WTC11 (cell line): ENCODE measurements at regions not wholly inside any gene's neighbourhood (a gene's known extent, or its start where the extent isn't known, plus 50 kb on each side); places are given as distances from the start of the nearest gene placed in this dataset.

Experiments used
- ATAC-seq: fragments of 200-7000 bp; cut with Tn5 transposase; 2 replicates; pipeline ENCODE4 v1.10.0; 2021; ENCODE audit warnings: mild to moderate bottlenecking, moderate library complexity
- CTCF ChIA-PET: fragments of 300-600 bp; sonication (Branson Sonifier 250); formaldehyde crosslinking; loops from one replicate; lab custom pipeline; 2021; ENCODE audit warnings: antibody characterized with exemption; lab: Charles Lee
- POLR2A ChIA-PET: fragments of 350-600 bp; sonication (Branson Sonifier 250); formaldehyde crosslinking; loops from one replicate; lab custom pipeline; 2021; ENCODE audit warnings: antibody characterized with exemption; lab: Charles Lee
- DNase-seq: peaks from one replicate; pipeline ENCODE4 v3.0.0; 2021; ENCODE audit warnings: low spot score
- H3K27ac Mint-ChIP-seq: 2 replicates; pipeline ENCODE4 v1.8.0; 2021; ENCODE audit warnings: mixed read lengths
- H3K27me3 Mint-ChIP-seq: 2 replicates; pipeline ENCODE4 v1.8.0; 2021; ENCODE audit warnings: low read depth, mild to moderate bottlenecking, moderate library complexity, mixed read lengths
- H3K36me3 Mint-ChIP-seq: 2 replicates; pipeline ENCODE4 v1.8.0; 2021; ENCODE audit warnings: mixed read lengths
- H3K4me1 Mint-ChIP-seq: 2 replicates; pipeline ENCODE4 v1.8.0; 2022; ENCODE audit warnings: mixed read lengths
- H3K4me3 Mint-ChIP-seq: 2 replicates; pipeline ENCODE4 v1.8.0; 2021; ENCODE audit warnings: mild to moderate bottlenecking, moderate library complexity, mixed read lengths
- H3K9me3 Mint-ChIP-seq: 2 replicates; pipeline ENCODE4 v1.8.0; 2021; ENCODE audit warnings: mixed read lengths
- AFF4 ChIP-seq: sonication (generic); formaldehyde crosslinking; IDR thresholded peaks from 2 replicates; pipeline ENCODE4 v1.8.1; 2023; ENCODE audit warnings: mild to moderate bottlenecking, missing genetic modification reagents, borderline replicate concordance
- AR ChIP-seq: fragments of 250-450 bp; sonication (Bioruptor Pico); IDR thresholded peaks from 2 replicates; pipeline ENCODE4 v1.9.0; 2021; ENCODE audit warnings: mild to moderate bottlenecking
- ATF2 ChIP-seq: sonication (generic); formaldehyde crosslinking; IDR thresholded peaks from 2 replicates; pipeline ENCODE4 v1.8.1; 2022; ENCODE audit warnings: low read depth, missing genetic modification reagents, borderline replicate concordance
- ATF6 ChIP-seq: sonication (generic); formaldehyde crosslinking; IDR thresholded peaks from 2 replicates; pipeline ENCODE4 v1.8.1; 2023; ENCODE audit warnings: mild to moderate bottlenecking, missing genetic modification reagents
- E2F5 ChIP-seq: sonication (generic); formaldehyde crosslinking; IDR thresholded peaks from 2 replicates; pipeline ENCODE4 v1.8.1; 2022; ENCODE audit warnings: mild to moderate bottlenecking, moderate library complexity, missing genetic modification reagents
- GRHL2 ChIP-seq: fragments of 250-450 bp; sonication (Bioruptor Pico); IDR thresholded peaks from 2 replicates; pipeline ENCODE4 v1.8.0; 2022; ENCODE audit warnings: mild to moderate bottlenecking, moderate library complexity; ENCODE audit not compliant: insufficient replicate concordance, severe bottlenecking
- GTF2I ChIP-seq: fragments of 250-450 bp; sonication (Bioruptor Pico); conservative IDR thresholded peaks from 2 replicates; pipeline ENCODE4 v1.4.0; 2021; ENCODE audit warnings: mild to moderate bottlenecking
- NR1H2 ChIP-seq: sonication (generic); formaldehyde crosslinking; IDR thresholded peaks from 2 replicates; pipeline ENCODE4 v1.9.0; 2021; ENCODE audit warnings: mild to moderate bottlenecking, moderate library complexity, missing genetic modification reagents
- NR2C2 ChIP-seq: sonication (generic); formaldehyde crosslinking; IDR thresholded peaks from 2 replicates; pipeline ENCODE4 v1.8.0; 2022; ENCODE audit warnings: mild to moderate bottlenecking, missing genetic modification reagents
- NR3C1 ChIP-seq: sonication (generic); formaldehyde crosslinking; conservative IDR thresholded peaks from 2 replicates; pipeline ENCODE4 v1.8.1; 2023; ENCODE audit warnings: low read depth, mild to moderate bottlenecking, missing genetic modification reagents
- RORB ChIP-seq: fragments of 250-450 bp; sonication (Bioruptor Pico); IDR thresholded peaks from 2 replicates; pipeline ENCODE4 v1.9.0; 2021; ENCODE audit warnings: mild to moderate bottlenecking
- SP1 ChIP-seq: sonication (generic); formaldehyde crosslinking; conservative IDR thresholded peaks from 2 replicates; pipeline ENCODE4 v1.8.1; 2022; ENCODE audit warnings: missing genetic modification reagents
- TEAD1 ChIP-seq: sonication (generic); formaldehyde crosslinking; IDR thresholded peaks from 2 replicates; pipeline ENCODE4 v1.8.0; 2022; ENCODE audit warnings: mild to moderate bottlenecking, missing genetic modification reagents
- USF2 ChIP-seq: sonication (generic); formaldehyde crosslinking; IDR thresholded peaks from 2 replicates; pipeline ENCODE4 v1.8.1; 2023; ENCODE audit warnings: mild to moderate bottlenecking, missing genetic modification reagents, moderate library complexity
- ZBTB21 ChIP-seq: sonication (generic); formaldehyde crosslinking; IDR thresholded peaks from 2 replicates; pipeline ENCODE4 v1.8.1; 2023; ENCODE audit warnings: mild to moderate bottlenecking, missing genetic modification reagents, borderline replicate concordance
- ZNF219 ChIP-seq: sonication (generic); formaldehyde crosslinking; IDR thresholded peaks from 2 replicates; pipeline ENCODE4 v1.8.0; 2023; ENCODE audit warnings: missing genetic modification reagents, mild to moderate bottlenecking, borderline replicate concordance
- ZSCAN18 ChIP-seq: fragments of 250-450 bp; sonication (Bioruptor Pico); IDR thresholded peaks from 2 replicates; pipeline ENCODE4 v2.1.2; 2022; ENCODE audit warnings: mild to moderate bottlenecking, moderate library complexity

GRCh38 chr2:59732871-59733566 is 820.4 kb downstream of the BCL11A start:
- TF ChIP-seq NR1H2 (CRISPR knock-in tag), result no peak
- TF ChIP-seq NR2C2 (CRISPR knock-in tag), result no peak
- TF ChIP-seq GTF2I (CRISPR knock-in tag), result no peak
- TF ChIP-seq ATF2 (CRISPR knock-in tag), result no peak
- TF ChIP-seq AR (CRISPR knock-in tag), result no peak
- no peak for TF ChIP-seq ZBTB21 (CRISPR knock-in tag)
- TF ChIP-seq SP1 (CRISPR knock-in tag), result no peak
- no peak for TF ChIP-seq ATF6 (CRISPR knock-in tag)
- TF ChIP-seq RORB (CRISPR knock-in tag), result no peak
- TF ChIP-seq USF2 (CRISPR knock-in tag), result no peak
- no peak for TF ChIP-seq E2F5
- no peak for TF ChIP-seq AFF4 (CRISPR knock-in tag)
- TF ChIP-seq GRHL2 (CRISPR knock-in tag), result no peak
- TF ChIP-seq TEAD1, result no peak
- no peak for TF ChIP-seq ZSCAN18 (CRISPR knock-in tag)
- TF ChIP-seq NR3C1 (CRISPR knock-in tag), result no peak
- TF ChIP-seq ZNF219, result no peak
- TF ChIP-seq, all 79 proteins: peak for 0
- H3K4me1 Mint-ChIP-seq, result peaks cover 13% of the 10 kb centered on the region
- no peak overlapping the region for H3K4me3 Mint-ChIP-seq
- DNase-seq (peak; percentile 10), ATAC-seq (peak; percentile 22; the same call in 1 of the 2 replicates)
- POLR2A ChIA-PET, result no interaction called here
- H3K27me3 Mint-ChIP-seq, result no peaks in the 10 kb centered on the region
- no peaks in the 10 kb centered on the region for H3K9me3 Mint-ChIP-seq
- CTCF ChIA-PET, result no interaction called here
- H3K36me3 Mint-ChIP-seq, result no peaks in the 10 kb centered on the region
- H3K27ac Mint-ChIP-seq, result peak overlapping the region; percentile 45; the same call in 1 of the 2 replicates
